Activated B cell treated with CpG ODN at 0.5 μM for 24 hours (primary cell): ENCODE measurements at regions not wholly inside any gene's neighbourhood (a gene's known extent, or its start where the extent isn't known, plus 50 kb on each side); places are given as distances from the start of the nearest gene placed in this dataset.
"Not testable (repeated sequence)": the region's sequence is repeated elsewhere in the genome, so short reads cannot be mapped to it uniquely, and the experiment has no call there.

Source experiments
- ATAC-seq: fragments of 200-7000 bp; cut with Tn5 transposase; one replicate; pipeline ENCODE4 v1.10.0; 2021; ENCODE audit warnings: low read depth, mild to moderate bottlenecking, moderate library complexity
- CTCF ChIA-PET: fragments of 350-600 bp; sonication (Branson Sonifier 250); formaldehyde crosslinking; loops from one replicate; lab custom pipeline; 2021; ENCODE audit warnings: antibody characterized with exemption; lab: Charles Lee
- POLR2A ChIA-PET: fragments of 350-600 bp; sonication (Branson Sonifier 250); formaldehyde crosslinking; loops from one replicate; lab custom pipeline; 2021; ENCODE audit warnings: antibody characterized with exemption; lab: Charles Lee
- DNase-seq: peaks from one replicate; pipeline ENCODE4 v3.0.0; 2022
- H3K27ac Mint-ChIP-seq: one replicate; pipeline ENCODE4 v1.8.0; 2020; ENCODE audit warnings: mixed read lengths
- H3K27me3 Mint-ChIP-seq: one replicate; pipeline ENCODE4 v1.8.0; 2021; ENCODE audit warnings: mixed read lengths
- H3K36me3 Mint-ChIP-seq: one replicate; pipeline ENCODE4 v1.8.0; 2021; ENCODE audit warnings: low read depth, mixed read lengths
- H3K4me1 Mint-ChIP-seq: one replicate; pipeline ENCODE4 v1.8.0; 2021; ENCODE audit warnings: mixed read lengths
- H3K4me3 Mint-ChIP-seq: one replicate; pipeline ENCODE4 v1.8.0; 2020; ENCODE audit warnings: mild to moderate bottlenecking, mixed read lengths
- H3K9me3 Mint-ChIP-seq: one replicate; pipeline ENCODE4 v1.8.0; 2020; ENCODE audit warnings: mixed read lengths
- CTCF ChIP-seq: fragments of 200-600 bp; IDR thresholded peaks from one replicate; pipeline ENCODE4 v1.8.0; 2022; ENCODE audit warnings: antibody characterized with exemption, mild to moderate bottlenecking
- intact Hi-C: fragments of 100-400 bp; cut with micrococcal nuclease; formaldehyde crosslinking; loops from one replicate; pipeline ENCODE4 v1.15.1; 2024

- Mint-ChIP-seq H3K36me3 (no peaks in the 10 kb centered on the region), H3K27me3 (no peaks in the 10 kb centered on the region), H3K4me3 (no peak overlapping the region), H3K27ac (no peak overlapping the region), H3K9me3 (peaks cover 2% of the 10 kb centered on the region), H3K4me1 (no peaks in the 10 kb centered on the region)
- ChIA-PET CTCF (no interaction called here), POLR2A (no interaction called here)
- no peak for DNase-seq
- intact Hi-C loops, result no loop called here
- ATAC-seq, result no peak
- TF ChIP-seq CTCF, result no peak
Observed at GRCh38 chr12:118541934-118542333, 165.6 kb downstream of the SUDS3 start.

- POLR2A ChIA-PET, result no interaction called here
- CTCF ChIA-PET, result no interaction called here
- H3K9me3 Mint-ChIP-seq, result peaks cover 6% of the 10 kb centered on the region
Observed at GRCh38 chr12:118543651-118544050, 167.3 kb downstream of the SUDS3 start.

GRCh38 chr12:118544569-118544968 is 168.2 kb downstream of the SUDS3 start:
- ATAC-seq (no peak), DNase-seq (no peak)
- no peaks in the 10 kb centered on the region for H3K36me3 Mint-ChIP-seq
- intact Hi-C loops, result no loop called here
- H3K27ac Mint-ChIP-seq, result no peak overlapping the region
- no peak for TF ChIP-seq CTCF
- POLR2A ChIA-PET, result no interaction called here
- CTCF ChIA-PET, result no interaction called here
- H3K4me1 Mint-ChIP-seq, result no peaks in the 10 kb centered on the region
- H3K9me3 Mint-ChIP-seq, result peaks cover 6% of the 10 kb centered on the region
- no peaks in the 10 kb centered on the region for H3K27me3 Mint-ChIP-seq
- no peak overlapping the region for H3K4me3 Mint-ChIP-seq

More at GRCh38 chr12:118543651-118544050, 167.3 kb downstream of the SUDS3 start:
- Mint-ChIP-seq H3K27ac (no peak overlapping the region), H3K27me3 (no peaks in the 10 kb centered on the region), H3K4me3 (no peak overlapping the region), H3K4me1 (no peaks in the 10 kb centered on the region), H3K36me3 (no peaks in the 10 kb centered on the region)
- ATAC-seq (no peak), DNase-seq (no peak)
- intact Hi-C loops, result no loop called here
- TF ChIP-seq CTCF, result no peak

- H3K27ac Mint-ChIP-seq, H3K9me3 Mint-ChIP-seq, intact Hi-C loops, H3K36me3 Mint-ChIP-seq, H3K4me1 Mint-ChIP-seq, DNase-seq, H3K4me3 Mint-ChIP-seq, CTCF ChIA-PET, H3K27me3 Mint-ChIP-seq, POLR2A ChIA-PET, ATAC-seq: not testable (repeated sequence)
Observed at GRCh38 chr12:118547606-118548005, 171.3 kb downstream of the SUDS3 start.

GRCh38 chr12:118548887-118549509 is 172.6 kb downstream of the SUDS3 start:
- no peak for DNase-seq
- Mint-ChIP-seq H3K9me3 (peaks cover 15% of the 10 kb centered on the region), H3K36me3 (no peaks in the 10 kb centered on the region), H3K27ac (no peak overlapping the region), H3K4me3 (no peak overlapping the region), H3K27me3 (no peaks in the 10 kb centered on the region), H3K4me1 (no peaks in the 10 kb centered on the region)
- ChIA-PET POLR2A (no interaction called here), CTCF (no interaction called here)
- intact Hi-C loops, result no loop called here
- no peak for TF ChIP-seq CTCF
- ATAC-seq, result no peak

- no peak for TF ChIP-seq CTCF
- Mint-ChIP-seq H3K4me3 (no peak overlapping the region), H3K4me1 (no peaks in the 10 kb centered on the region), H3K36me3 (no peaks in the 10 kb centered on the region), H3K9me3 (peaks cover 15% of the 10 kb centered on the region), H3K27me3 (no peaks in the 10 kb centered on the region), H3K27ac (no peak overlapping the region)
- ATAC-seq (no peak), DNase-seq (no peak)
- intact Hi-C loops, result no loop called here
- CTCF ChIA-PET, result no interaction called here
- POLR2A ChIA-PET, result no interaction called here
Observed at GRCh38 chr12:118549510-118549980, 173.2 kb downstream of the SUDS3 start.
